ENCODE measurements at regions not wholly inside any gene's neighbourhood (a gene's known extent, or its start where the extent isn't known, plus 50 kb on each side); places are given as distances from the start of the nearest gene placed in this dataset.

DNA sequence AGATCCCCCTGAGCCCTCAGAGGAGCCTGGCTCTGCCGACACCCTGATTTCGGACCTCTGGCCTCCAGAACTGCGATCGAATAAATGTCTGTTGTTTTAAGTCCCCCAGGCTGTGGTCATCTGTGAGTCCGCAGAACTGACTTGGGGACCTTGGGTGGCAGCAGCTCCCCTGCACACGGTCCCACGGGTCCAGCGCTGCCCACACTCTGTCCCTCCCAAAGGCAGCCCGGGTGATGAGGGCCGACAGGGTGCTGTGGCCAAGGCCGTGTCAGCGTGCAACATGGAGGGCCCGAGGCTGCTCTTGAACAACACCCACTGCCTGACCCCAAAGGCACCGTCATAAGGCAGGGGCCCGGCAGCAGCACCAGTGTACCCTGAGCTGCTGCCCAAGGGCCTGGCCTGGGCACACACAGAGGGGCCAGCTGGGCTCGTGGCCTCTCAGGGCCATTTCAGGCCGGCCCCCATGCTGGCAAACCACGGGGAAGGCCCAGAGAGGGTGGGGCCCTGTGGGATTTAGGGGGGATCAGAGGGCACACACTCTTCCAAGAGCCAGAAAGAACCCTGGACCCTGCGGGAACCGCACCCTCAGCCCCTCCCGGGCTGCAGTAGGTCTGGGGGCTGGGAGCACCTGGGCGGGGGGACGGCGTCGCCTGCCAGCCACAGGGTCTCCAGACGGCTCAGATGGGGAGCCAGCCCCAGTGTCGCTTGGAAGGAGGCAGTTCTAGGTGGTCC, 77.1 kb upstream of the PRR5 start:
- peaks cover 0 to 3% of the 10 kb centered on the region in 2 donors for H3K4me1 ChIP-seq
- H3K4me3 ChIP-seq (replicated peaks in 1 of 3): no peak overlapping the region
- no peak overlapping the region for H3K27ac ChIP-seq
- no peak for DNase-seq
- intact Hi-C loops (cut with DNase I): loop anchor here (5.0 to 10.0 kb wide), 4 partner anchors 60 to 1238 kb away; no protein-coding TSS in a partner anchor
- no peak for TF ChIP-seq POLR2A (IDR thresholded peaks at IDR 0.05)
- TF ChIP-seq, protein P1, sequence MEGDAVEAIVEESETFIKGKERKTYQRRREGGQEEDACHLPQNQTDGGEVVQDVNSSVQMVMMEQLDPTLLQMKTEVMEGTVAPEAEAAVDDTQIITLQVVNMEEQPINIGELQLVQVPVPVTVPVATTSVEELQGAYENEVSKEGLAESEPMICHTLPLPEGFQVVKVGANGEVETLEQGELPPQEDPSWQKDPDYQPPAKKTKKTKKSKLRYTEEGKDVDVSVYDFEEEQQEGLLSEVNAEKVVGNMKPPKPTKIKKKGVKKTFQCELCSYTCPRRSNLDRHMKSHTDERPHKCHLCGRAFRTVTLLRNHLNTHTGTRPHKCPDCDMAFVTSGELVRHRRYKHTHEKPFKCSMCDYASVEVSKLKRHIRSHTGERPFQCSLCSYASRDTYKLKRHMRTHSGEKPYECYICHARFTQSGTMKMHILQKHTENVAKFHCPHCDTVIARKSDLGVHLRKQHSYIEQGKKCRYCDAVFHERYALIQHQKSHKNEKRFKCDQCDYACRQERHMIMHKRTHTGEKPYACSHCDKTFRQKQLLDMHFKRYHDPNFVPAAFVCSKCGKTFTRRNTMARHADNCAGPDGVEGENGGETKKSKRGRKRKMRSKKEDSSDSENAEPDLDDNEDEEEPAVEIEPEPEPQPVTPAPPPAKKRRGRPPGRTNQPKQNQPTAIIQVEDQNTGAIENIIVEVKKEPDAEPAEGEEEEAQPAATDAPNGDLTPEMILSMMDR (IDR thresholded peaks at IDR 0.05): no peak
- 80 to 91% methylated on average over 12 to 13 of the region's 27 CpGs for WGBS, 2 donors
- H3K9me3 ChIP-seq: no peaks in the 10 kb centered on the region
- no peaks in the 10 kb centered on the region for H3K27me3 ChIP-seq
- H3K36me3 ChIP-seq: no peaks in the 10 kb centered on the region

DNA sequence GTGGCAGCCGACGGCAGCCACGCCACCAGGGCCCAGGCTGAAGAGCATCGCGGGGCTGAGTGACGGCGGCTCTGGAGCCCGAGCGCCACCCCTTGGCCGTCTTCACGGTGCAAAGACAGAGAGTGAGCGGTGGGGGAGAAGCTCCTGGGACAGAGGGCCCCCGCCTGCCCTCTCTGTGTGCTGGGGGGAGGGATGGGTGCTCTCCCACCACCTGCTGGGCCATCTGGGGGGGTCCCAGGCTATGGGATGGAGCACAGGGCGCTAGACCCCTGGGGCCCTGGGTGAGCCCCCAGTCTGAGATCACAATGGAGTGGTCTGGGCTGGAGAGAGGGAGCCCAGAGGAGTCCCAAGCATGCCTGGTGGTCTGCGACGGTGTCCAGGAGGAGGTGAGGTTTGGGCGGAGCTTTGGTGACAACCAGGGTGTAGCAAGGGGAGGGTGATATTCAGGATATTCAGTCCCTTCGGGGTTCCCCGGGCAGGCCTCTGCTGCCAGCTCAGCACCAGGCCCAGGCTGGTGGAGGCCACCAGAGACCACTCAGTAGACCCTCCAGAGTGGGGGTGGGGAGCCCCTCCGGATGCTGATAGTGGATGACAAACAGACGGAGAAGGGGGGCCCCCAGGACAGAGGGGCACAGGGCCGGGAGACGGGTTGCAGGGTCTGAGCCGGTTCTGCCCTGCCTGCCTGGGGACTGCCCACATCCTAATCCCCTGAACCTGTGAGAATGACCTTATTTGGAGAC, 78.1 kb upstream of the PRR5 start:
- Histone ChIP-seq H3K27ac (no peak overlapping the region), H3K9me3 (no peaks in the 10 kb centered on the region), H3K4me1 (peaks cover 0 to 3% of the 10 kb centered on the region in 2 donors), H3K36me3 (no peaks in the 10 kb centered on the region), H3K27me3 (no peaks in the 10 kb centered on the region), H3K4me3 (replicated peaks in 1 of 3) (no peak overlapping the region)
- intact Hi-C loops (cut with DNase I): loop anchor here (10.0 kb wide), 1 partner anchor 59 kb away; no protein-coding TSS in a partner anchor
- no peak for TF ChIP-seq POLR2A (IDR thresholded peaks at IDR 0.05)
- TF ChIP-seq, protein P1 (IDR thresholded peaks at IDR 0.05): peak in 1 of 6 experiments; percentile 13
- no peak for DNase-seq
- 46 to 48% methylated on average over 13 to 22 of the region's 24 CpGs for WGBS, 2 donors

DNA sequence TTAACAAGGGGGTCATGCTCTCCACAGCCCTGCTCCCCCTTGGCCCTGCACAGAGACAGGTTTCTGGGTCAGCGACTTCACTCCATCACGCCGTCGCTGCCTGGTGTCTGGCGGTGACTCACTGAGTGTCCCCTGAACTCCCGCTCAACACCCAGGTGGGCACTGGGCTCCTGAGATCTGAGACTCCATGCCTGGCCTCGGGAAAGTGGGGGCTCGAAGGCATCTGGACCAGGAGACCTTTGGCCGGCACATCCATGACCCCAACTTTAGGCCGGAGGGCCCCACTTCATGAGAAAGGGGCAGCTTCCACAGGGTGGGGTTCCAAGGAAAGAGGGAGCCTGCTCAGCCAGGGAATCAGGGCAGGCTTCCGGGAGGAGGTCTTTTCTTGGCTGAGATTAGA, 79.3 kb upstream of the PRR5 start:
- Histone ChIP-seq H3K4me3 (replicated peaks in 1 of 3) (no peak overlapping the region), H3K36me3 (no peaks in the 10 kb centered on the region), H3K27me3 (no peaks in the 10 kb centered on the region), H3K9me3 (no peaks in the 10 kb centered on the region), H3K27ac (no peak overlapping the region), H3K4me1 (peaks cover 0 to 3% of the 10 kb centered on the region in 2 donors)
- intact Hi-C loops (cut with DNase I): loop anchor here (10.0 kb wide), 1 partner anchor 58 kb away; no protein-coding TSS in a partner anchor
- WGBS, 2 donors: 75 to 85% methylated on average over 10 to 11 of the region's 11 CpGs
- no peak for TF ChIP-seq POLR2A (IDR thresholded peaks at IDR 0.05)
- TF ChIP-seq, protein P1 (IDR thresholded peaks at IDR 0.05): no peak
- no peak for DNase-seq

DNA sequence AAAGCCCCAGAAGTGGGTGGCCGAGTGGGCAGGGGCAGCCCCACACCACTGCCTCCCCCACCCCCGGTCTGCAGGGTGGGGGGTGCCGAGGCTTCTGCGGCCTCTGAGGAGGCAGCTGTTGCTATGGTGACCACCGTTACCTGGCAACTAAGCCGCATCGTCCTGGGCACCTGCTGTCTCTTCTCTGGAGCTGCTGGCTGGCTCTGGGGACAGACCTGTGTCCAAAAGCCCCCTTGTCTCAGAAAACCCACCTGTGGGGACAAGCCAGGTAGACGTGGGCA, 79.9 kb upstream of the PRR5 start:
- H3K27ac ChIP-seq: no peak overlapping the region
- intact Hi-C loops (cut with DNase I): loop anchor here (10.0 kb wide), 1 partner anchor 57 kb away; no protein-coding TSS in a partner anchor
- no peaks in the 10 kb centered on the region for H3K27me3 ChIP-seq
- H3K9me3 ChIP-seq: no peaks in the 10 kb centered on the region
- H3K4me3 ChIP-seq (replicated peaks in 1 of 3): no peak overlapping the region
- TF ChIP-seq, protein P1 (IDR thresholded peaks at IDR 0.05): no peak
- no peak for TF ChIP-seq POLR2A (IDR thresholded peaks at IDR 0.05)
- WGBS, 2 donors: 27 to 32% methylated on average over 3 to 8 of the region's 8 CpGs
- DNase-seq: no peak
- no peaks in the 10 kb centered on the region for H3K36me3 ChIP-seq
- peaks cover 0 to 3% of the 10 kb centered on the region in 2 donors for H3K4me1 ChIP-seq
